NCI-H1694 treated with DMSO at 0.1 percent for 48 hours (cell line): ENCODE measurements at regions not wholly inside any gene's neighbourhood (a gene's known extent, or its start where the extent isn't known, plus 50 kb on each side); places are given as distances from the start of the nearest gene placed in this dataset.

Source experiments
- DNase-seq: peaks from one replicate; lab custom pipeline; 2025; lab: John Stamatoyannopoulos, UW

GRCh38 chr13:106942563-106942962 lies 374.6 kb upstream of the ARGLU1 start:
- DNase-seq = no peak

GRCh38 chr13:106941779-106942178 lies 373.8 kb upstream of the ARGLU1 start:
- no peak for DNase-seq

- DNase-seq = no peak
Measured at GRCh38 chr13:106927421-106927820, 359.5 kb upstream of the ARGLU1 start.

GRCh38 chr13:106922384-106922783 lies 354.4 kb upstream of the ARGLU1 start:
- no peak for DNase-seq

GRCh38 chr13:106919638-106920037 lies 351.7 kb upstream of the ARGLU1 start:
- DNase-seq = no peak

GRCh38 chr13:106919133-106919532 lies 351.2 kb upstream of the ARGLU1 start:
- no peak for DNase-seq

- no peak for DNase-seq
Measured at GRCh38 chr13:106918557-106918860, 350.6 kb upstream of the ARGLU1 start.

- peak; percentile 63 for DNase-seq
Measured at GRCh38 chr13:106917673-106918556, 350.0 kb upstream of the ARGLU1 start.

GRCh38 chr13:106917024-106917571 lies 349.2 kb upstream of the ARGLU1 start:
- DNase-seq = no peak

- no peak for DNase-seq
Measured at GRCh38 chr13:106916329-106916976, 348.5 kb upstream of the ARGLU1 start.

GRCh38 chr13:106915146-106915545 lies 347.2 kb upstream of the ARGLU1 start:
- DNase-seq = no peak

- no peak for DNase-seq
Measured at GRCh38 chr13:106911627-106912026, 343.7 kb upstream of the ARGLU1 start.

GRCh38 chr13:106911020-106911419 lies 343.1 kb upstream of the ARGLU1 start:
- no peak for DNase-seq

- no peak for DNase-seq
Measured at GRCh38 chr13:106906426-106906996, 338.6 kb upstream of the ARGLU1 start.

GRCh38 chr13:106905380-106906162 lies 337.6 kb upstream of the ARGLU1 start:
- no peak for DNase-seq

- DNase-seq = no peak
Measured at GRCh38 chr13:106899442-106899841, 331.5 kb upstream of the ARGLU1 start.

- no peak for DNase-seq
Measured at GRCh38 chr13:106898231-106898630, 330.3 kb upstream of the ARGLU1 start.

- DNase-seq = no peak
Measured at GRCh38 chr13:106888148-106888547, 320.2 kb upstream of the ARGLU1 start.

- DNase-seq = no peak
Measured at GRCh38 chr13:106887686-106888085, 319.7 kb upstream of the ARGLU1 start.

- no peak for DNase-seq
Measured at GRCh38 chr13:106883976-106884375, 316.0 kb upstream of the ARGLU1 start.

- DNase-seq = no peak
Measured at GRCh38 chr13:106882246-106882645, 314.3 kb upstream of the ARGLU1 start.

- DNase-seq = no peak
Measured at GRCh38 chr13:106879806-106880205, 311.9 kb upstream of the ARGLU1 start.
